HCT116 (cell line): ENCODE measurements at regions not wholly inside any gene's neighbourhood (a gene's known extent, or its start where the extent isn't known, plus 50 kb on each side); places are given as distances from the start of the nearest gene placed in this dataset.

Source experiments
- CEBPB ChIP-seq: IDR thresholded peaks from 2 replicates; pipeline ENCODE4 v1.6.1; 2012; ENCODE audit warnings: low read depth
- POLR2AphosphoS5 ChIP-seq: IDR thresholded peaks from 2 replicates; pipeline ENCODE4 v1.6.1; 2011; ENCODE audit warnings: mild to moderate bottlenecking, low read depth, low read length, moderate library complexity
- SRF ChIP-seq: IDR thresholded peaks from 2 replicates; pipeline ENCODE4 v1.6.1; 2012; ENCODE audit warnings: low read depth
- TF ChIP-seq, protein P1 (sequence below), 3 experiments: fragments of 200-600 bp in 1 of 3; sonication (generic) in 1 of 3; IDR thresholded peaks in 2 of 3; conservative IDR thresholded peaks in 1 of 3; 2 replicates each; pipeline ENCODE4 v1.5.1; 2012 to 2017; ENCODE audit warnings: low read depth in 2 of 3, low read length in 2 of 3, antibody characterized with exemption in 1 of 3, borderline replicate concordance in 1 of 3, control low read depth in 1 of 3, mild to moderate bottlenecking in 1 of 3, mixed read lengths in 1 of 3, mixed run types in 1 of 3, moderate library complexity in 1 of 3; ENCODE audit not compliant: insufficient read depth in 1 of 3

DNA sequence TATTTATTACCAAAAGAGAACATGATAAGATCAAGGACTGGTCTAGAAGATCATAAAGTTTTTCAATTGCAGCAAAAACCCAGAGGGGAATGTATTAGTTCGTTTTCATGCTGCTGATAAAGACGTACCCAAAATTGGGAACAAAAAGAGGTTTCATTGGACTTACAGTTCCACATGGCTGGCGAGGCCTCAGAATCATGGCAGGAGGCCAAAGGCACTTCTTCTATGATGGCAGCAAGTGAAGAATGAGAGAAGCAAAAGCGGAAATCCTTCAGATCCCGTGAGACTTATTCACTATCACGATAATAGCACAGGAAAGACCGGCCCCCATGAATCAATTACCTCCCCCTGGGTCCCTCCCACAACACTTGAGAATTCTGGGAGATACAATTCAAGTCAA, 57.7 kb upstream of the HIVEP2 start:
- TF ChIP-seq, protein P1, sequence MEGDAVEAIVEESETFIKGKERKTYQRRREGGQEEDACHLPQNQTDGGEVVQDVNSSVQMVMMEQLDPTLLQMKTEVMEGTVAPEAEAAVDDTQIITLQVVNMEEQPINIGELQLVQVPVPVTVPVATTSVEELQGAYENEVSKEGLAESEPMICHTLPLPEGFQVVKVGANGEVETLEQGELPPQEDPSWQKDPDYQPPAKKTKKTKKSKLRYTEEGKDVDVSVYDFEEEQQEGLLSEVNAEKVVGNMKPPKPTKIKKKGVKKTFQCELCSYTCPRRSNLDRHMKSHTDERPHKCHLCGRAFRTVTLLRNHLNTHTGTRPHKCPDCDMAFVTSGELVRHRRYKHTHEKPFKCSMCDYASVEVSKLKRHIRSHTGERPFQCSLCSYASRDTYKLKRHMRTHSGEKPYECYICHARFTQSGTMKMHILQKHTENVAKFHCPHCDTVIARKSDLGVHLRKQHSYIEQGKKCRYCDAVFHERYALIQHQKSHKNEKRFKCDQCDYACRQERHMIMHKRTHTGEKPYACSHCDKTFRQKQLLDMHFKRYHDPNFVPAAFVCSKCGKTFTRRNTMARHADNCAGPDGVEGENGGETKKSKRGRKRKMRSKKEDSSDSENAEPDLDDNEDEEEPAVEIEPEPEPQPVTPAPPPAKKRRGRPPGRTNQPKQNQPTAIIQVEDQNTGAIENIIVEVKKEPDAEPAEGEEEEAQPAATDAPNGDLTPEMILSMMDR (IDR thresholded peaks at IDR 0.05 in 2 of 3, conservative IDR thresholded peaks at IDR 0.05 in 1 of 3; ENCODE audit: borderline replicate concordance in 1 of 3, insufficient read depth in 1 of 3, low read depth in 2 of 3, low read length in 2 of 3) = no peak
- TF ChIP-seq CEBPB (no peak), POLR2AphosphoS5 (no peak), SRF (no peak)
